HG03196 (cell line): ENCODE measurements at regions not wholly inside any gene's neighbourhood (a gene's known extent, or its start where the extent isn't known, plus 50 kb on each side); places are given as distances from the start of the nearest gene placed in this dataset.
"Not testable (repeated sequence)": the region's sequence is repeated elsewhere in the genome, so short reads cannot be mapped to it uniquely, and the experiment has no call there.

Experiments
- ATAC-seq: cut with Tn5 transposase; IDR thresholded peaks from one replicate; pipeline ENCODE4 v1.9.1; 2021; ENCODE audit not compliant: unreplicated experiment

DNA sequence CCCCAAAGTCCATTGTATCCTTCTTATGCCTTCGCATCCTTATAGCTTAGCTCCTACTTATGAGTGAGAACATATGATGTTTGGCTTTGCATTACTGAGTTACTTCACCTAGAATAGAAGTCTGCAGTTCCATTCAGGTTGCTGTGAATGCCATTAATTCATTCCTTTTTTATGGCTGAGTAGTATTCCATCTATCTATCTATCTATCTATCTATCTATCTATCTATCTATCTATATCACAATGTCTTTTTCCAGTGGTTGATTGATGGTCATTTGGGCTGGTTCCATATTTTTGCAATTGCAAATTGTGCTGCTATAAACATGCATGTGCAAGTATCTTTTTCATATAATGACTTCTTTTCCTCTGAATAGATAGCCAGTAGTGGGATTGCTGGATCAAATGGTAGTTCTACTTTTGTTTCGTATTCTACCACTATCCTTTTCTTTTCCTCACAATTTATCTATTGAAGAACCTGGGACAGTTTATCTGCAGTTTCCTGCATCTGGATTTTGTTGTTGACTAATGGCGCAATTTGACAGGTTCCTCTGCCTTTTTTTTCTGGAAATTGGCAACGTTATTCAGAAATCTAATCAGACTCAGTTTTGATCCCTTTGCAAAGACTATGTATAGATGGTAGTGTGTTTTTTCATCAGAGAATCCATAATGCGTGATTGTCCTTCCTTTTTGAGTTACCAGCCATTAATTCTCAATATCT, 287.2 kb downstream of the ARL4A start:
- no peak for ATAC-seq

DNA sequence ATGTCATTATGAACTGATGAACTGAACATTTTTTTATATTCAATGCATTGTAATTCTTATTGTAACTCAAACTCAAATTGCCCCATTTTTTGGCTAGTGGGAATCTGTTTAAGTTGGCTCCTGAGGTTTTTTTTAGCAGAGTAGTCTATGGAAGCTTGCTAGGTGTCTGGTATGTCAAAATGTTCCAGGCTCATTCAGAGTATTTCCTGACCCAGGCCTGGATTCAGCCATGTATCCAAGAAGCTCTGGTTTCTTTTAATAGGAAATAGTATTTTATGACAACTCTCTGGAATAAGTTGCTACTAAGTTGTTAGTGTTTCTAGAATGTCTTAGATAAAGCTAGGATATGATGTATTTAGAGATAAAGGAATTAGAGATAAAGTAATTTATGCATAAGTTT, 288.0 kb downstream of the ARL4A start:
- ATAC-seq = no peak

DNA sequence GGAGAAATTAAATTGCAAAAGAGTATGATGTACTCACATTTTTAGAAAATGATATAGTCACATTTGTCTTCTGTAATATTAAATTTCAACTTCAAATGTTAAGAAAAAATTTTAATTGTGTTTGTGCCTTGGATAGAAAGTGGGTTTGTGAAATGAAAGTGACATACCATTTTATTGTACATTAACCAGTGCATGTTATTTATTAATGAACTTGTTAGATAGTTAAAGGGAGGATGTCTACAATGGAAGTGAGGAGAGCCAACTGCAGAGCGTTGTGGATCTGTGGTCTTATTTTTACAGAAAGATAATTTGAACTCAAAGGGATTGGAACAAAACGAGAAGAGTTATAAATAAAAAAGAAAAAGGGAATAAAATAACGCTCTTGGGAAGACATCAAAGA, 291.7 kb downstream of the ARL4A start:
- no peak for ATAC-seq

DNA sequence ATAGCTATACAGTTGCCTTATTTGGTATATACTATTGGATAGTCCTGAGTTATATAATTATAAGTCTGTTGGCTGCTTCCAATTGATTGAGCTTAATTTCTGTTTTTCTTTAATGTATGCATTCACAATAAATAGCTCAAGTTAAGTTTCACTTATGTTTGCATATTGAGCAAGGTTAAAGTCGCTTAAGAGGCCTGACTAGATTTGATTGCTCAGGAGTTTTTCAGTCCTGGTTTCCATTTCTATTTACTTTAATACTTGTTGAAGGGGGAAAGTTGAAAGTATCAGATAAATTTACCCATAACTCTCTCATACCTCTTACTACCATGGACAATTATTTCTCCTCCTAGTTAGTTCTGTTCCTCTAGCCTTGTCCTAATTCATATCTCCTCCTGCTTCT, 294.7 kb downstream of the ARL4A start:
- ATAC-seq = no peak

DNA sequence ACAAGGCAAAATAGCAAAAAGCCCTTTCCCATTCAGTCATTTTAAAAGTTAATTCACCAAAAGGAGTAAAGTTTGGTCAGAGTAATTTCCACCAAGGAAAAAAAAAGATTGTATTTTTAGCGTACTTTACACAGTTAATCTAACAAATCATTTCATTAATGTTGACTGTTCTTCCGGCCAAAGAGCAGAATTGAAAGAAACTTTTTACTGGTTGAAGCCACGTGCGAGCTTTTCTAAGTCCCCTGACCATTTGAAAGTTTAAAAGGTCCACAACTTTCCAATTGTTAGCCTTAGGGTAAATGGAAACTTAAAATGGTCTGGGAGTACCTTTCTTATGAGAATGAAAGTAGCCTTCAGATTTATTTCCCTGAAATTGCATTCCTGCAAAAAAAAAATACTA, 296.7 kb downstream of the ARL4A start:
- no peak for ATAC-seq

DNA sequence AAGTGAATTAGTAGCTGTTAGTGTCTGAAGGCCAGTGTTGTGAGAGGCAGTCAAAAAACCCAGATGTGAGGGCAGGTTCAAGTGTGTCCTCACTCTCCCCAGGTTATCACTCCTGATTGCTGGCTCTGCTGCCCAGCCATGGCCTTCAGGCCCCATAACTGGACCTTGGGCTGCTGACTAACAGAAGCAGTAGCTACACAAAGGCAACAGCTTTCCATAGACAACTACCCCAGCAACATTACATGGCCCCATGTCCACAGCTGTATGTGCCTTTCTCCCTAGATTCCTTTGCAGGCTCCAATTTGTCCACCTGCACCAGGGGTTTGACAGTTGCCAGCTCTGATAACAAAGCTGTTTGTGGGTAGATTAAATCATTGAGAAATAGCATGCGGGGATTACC, 297.8 kb downstream of the ARL4A start:
- ATAC-seq = no peak

DNA sequence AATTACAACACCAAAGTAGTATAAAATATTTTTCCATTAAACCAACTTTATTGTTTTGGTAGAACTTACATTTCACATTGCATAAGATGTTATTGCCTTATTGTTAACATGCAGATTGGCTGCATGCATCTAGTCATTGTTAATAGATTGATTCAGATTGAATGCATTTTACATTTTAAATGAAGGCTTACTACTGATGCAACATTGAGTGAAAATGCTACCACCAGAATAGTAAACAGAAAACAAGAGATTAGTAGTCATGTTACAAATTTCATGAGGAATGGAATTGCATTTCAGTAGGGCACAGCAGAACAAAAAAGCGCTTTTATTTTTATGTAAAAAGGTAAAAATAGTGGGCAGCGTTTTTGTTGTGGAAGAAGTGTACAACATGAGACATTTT, 298.3 kb downstream of the ARL4A start:
- ATAC-seq = no peak

DNA sequence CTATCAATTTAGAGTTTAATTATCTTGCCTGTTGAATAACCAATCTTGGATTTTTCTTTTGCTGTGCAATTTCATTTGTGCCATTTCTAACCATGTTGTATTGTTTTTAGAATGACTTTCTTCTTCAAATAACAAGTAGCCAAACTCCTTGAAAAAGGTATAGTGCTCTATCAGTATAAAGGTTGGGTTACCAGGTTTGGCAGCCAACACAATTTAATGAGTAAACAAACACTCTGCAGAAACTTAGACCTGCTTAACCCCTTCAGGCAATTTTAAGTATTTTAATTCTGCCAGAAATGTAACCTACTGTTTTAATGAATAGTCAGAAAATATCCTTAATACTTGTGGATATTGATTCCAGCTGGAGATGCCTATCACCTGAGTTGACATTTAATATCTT, 299.8 kb downstream of the ARL4A start:
- no peak for ATAC-seq

DNA sequence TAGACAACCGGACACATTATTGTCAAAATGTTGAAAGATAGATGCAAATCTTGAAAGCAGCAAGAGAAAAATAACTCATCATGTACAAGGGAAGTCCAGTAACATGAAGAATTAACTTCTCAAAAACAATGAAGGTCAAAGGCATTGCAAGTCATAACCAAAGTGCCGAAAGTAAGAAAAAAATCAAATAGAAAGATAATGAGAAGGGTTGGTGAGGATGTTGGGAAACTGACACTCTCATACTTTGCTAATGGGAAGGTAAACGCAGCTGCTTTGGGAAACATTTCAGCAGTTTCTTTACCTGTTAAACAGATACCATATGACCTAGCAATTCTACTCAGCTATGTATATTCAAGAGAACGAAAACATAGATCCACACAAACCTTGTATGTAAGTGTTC, 303.0 kb downstream of the ARL4A start:
- no peak for ATAC-seq

DNA sequence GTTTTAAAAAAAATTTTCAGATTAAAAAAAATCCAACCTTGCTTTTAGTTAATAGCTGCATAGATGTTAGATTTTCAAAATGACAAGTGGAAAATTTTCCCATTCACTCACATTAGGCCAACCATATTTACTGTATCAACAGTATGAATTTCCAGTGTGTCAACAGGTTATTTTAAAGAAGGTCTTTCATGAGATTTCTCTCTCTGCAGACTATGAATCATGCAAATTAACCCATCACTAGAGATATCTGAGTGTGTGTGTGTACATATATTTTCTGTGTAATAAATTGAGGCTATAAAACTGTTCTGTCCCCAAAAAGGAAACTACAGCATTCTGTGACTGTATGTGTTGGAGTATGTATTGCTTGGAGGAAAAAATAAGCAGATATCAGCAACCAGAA, 305.6 kb downstream of the ARL4A start:
- no peak for ATAC-seq

DNA sequence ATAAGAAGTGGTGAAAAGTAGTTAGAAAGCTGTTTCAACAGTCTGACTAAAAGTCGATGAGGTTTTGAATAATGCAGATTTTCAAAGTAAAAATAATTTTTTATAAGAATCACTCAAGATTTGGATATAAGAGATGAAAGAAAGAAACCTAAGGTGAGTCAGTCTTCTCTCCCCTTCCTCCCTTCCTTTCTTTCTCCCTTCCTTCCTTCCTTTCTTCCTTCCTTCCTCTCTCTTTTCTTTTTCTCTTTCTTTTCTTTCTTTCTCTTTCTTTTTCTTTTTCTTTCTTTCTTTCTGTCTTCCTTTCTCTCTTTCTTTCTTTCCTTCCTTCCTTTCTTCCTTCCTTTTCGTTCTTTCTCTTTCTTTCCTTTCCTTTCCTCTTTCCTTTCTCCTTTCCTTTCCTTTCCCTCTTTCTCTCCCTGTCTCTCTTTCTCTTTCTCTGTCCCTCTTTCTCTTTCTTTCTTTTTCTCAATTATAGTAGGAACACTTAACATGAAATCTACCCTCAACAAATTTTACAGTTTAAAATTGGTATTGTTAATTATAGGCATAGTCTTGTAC, 308.6 kb downstream of the ARL4A start:
- no peak for ATAC-seq

DNA sequence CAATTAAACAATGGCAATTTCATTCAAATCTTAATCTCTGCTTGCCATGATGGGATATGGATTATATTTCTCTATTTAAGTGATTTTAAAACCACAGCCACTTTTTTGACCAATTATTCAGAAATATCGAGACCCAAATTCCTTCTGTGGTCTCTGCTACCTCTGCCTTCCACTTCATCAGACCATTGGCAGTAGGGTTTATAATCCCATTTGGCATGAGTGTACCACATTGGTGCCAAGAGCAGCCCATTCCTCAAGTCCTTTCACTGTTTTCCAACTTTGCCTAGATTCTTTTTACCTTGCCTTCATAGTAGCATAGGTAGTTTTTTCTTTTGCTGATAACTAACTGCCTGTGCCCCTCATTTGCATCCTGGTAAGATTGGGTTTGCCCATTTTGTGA, 319.9 kb downstream of the ARL4A start:
- no peak for ATAC-seq

DNA sequence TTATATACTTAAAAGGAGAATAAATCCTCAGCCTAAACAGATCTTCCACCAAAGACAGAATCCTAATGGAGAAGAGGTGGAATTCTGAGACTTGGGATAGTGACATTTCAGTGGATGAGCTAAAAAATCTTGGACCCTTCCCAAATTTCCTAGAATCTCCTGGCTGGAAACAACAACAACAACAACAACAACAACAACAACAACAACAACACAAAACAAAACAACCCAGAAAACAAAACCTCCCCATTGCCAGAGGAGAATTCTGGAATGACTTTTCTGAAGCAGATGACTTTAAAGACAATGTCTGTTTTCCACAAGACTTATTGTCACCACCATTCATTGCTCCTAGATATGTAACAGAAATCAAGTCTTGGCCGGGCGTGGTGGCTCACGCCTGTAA, 322.1 kb downstream of the ARL4A start:
- no peak for ATAC-seq

DNA sequence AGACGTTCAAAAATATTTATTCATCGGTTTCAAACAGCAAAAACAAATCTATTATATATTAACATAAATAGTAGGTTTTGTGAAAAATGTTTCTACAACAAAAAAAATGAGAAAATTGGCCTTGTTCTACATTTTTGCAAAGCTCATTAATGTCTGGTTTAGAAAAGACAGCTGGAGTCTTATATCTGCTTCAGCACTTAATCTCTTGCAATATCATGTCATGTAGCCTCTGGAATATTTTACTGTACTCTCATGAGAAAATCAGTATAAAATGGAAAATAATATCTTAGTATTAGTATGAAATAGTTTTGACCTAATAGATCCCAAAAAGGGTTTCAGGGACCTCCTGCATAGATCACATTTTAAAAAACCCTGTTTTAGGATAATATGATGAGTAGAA, 326.6 kb downstream of the ARL4A start:
- ATAC-seq = no peak

DNA sequence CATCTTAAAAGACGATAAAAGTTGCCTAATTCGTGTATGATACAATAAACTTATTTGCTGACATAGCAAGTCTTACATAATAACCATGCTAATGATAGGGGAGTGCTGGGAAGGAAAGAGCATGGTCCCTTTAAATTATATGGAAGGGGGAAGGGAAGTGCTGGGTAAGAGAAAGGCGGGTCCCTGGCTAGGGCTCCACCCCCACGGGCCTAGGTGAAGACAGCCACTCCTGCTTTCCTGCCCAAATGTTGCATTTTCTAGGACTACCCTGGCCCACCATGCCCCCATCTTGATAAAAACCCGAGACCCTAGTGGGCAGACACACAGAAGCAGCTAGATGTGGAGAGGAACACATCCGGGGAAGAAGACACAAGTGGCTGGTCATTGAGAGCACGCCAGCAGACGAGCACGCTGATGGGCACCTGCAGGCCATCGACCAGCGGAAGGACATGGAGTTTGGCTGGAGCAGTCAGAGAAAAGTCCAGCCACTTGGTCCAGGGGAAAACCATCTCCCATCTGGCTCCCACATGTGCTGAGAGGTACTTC, 328.7 kb downstream of the ARL4A start:
- ATAC-seq = no peak

DNA sequence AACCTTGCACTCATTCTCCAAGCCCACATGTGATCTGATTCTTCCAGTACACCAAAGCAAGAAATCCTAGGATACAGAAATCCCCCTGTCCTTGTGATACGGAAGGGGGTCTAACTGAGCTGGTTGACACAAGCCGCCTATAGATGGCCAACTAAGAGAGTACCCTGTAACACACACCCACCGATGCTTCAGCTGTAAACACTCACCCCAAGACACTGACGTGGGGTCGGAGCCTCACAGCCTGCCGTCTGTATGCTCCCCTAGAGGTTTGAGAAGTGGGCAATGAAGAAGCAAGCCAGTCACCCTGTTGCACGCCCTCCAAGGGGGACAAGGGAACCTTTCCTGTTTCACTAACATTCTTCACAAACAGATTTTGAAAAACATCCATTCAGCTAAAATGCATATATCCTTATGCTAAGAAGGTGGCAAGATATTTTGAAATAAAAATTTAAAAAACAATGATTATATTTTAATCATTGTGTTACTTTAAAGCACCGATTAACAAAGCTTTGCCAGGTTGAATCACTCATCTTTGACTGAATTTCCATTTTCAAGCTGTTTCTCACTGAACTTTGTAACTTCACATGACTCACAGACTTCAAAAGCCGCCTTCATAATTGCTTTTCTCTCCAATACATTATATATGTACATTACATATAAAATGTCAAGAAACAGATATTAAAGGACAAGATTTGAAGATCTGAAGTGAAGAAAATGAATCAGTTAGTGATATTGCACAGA, 329.3 kb downstream of the ARL4A start:
- no peak for ATAC-seq

DNA sequence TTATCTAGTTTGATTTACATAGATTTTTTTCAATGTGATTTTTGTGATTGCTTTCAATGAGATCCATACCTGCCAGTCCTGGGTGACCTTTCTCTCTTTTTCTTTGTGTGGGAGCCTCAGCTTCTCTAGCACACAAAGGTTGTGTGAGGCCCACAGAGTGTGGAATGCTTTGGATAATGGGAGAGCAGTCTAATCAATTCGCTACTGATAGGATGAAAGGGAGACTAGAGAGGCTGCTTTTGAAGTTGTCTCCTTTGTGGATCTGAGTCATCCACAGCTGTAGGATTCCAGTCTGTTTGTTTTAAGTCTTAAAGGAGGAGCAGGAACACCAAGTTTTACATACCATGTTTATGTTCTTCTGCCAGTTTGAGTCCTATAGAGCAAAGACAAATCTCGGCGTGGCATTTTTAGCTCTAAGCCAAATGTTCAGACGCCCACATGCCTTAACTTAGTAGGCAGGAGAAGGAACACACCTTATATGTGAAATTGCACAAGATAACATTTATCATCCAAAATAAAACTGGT, 330.0 kb downstream of the ARL4A start:
- no peak for ATAC-seq

DNA sequence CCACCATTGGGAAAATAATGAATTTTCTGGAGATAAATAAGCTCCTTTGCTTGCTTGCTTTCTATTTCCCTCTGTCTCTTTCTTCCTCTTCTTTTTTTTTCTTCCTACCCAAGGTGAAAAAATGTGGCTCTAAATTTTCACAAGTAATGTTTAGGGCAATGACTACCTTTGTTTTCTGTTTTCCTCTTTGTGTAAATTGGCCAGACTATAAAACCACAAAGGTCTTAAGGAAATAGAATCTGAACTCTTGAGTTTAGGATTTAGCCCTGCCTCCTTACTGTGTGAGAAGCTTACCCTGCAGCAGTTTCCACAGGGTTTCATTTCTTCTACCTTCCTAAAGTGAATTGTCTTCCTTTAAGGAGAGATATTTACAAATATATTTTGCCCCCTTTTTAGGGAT, 330.4 kb downstream of the ARL4A start:
- ATAC-seq = no peak

DNA sequence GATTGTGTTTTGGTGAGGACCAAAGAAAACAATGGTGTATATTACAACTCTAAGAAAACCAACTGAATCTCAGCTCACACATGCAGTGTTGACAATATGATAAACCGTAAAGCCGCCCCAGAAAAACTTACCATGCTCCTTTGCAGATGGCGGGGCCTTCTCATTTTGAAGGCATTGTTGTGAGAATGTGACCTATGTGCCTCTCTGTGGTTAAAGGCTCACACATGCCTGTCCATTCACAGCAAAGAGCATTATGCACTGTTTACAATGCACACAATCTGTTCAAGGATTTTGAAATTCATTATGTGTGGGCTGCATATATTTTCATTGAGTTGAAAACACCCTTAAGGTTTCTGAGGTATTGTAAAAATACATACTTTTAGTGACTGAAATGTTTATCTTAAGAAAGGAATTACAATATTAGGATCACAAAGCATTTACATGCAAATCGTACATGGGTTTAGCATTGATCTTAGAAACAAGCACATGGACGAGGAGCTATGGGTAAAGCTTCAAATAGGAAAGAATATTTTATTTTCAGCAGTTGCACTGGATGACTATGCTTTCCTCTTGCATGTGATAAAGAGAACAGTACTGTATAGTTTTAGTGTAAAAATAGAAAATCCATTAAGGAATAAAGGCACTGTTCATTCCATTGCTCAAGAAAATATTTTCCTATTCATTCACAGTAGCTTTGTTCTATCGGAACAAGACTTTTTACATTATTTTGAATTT, 334.3 kb downstream of the ARL4A start:
- no peak for ATAC-seq

DNA sequence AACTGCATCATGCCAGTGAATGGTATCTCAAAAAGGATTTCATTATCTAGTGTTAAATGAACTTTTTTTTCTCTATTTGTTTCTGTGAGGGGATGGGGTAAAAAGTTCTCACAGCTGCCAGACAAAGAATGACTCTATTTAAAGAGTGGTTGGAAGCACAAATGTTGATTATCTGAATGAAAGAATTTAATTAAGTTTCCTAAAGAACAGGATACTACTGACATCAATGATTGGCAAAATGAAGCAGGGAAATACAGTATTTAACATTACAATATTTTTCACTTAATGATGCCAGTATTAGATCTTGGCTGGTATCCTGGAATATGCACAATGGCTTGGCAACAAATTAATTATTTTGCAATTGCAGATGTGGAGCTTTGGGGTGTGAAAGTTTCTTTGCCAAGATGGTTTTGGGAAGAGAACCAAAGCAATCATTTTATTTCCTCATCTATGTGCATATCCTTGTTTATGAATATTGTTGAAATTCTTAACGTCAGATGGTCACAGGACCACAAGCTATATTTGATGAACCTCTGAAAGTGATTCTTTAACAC, 336.8 kb downstream of the ARL4A start:
- no peak for ATAC-seq

DNA sequence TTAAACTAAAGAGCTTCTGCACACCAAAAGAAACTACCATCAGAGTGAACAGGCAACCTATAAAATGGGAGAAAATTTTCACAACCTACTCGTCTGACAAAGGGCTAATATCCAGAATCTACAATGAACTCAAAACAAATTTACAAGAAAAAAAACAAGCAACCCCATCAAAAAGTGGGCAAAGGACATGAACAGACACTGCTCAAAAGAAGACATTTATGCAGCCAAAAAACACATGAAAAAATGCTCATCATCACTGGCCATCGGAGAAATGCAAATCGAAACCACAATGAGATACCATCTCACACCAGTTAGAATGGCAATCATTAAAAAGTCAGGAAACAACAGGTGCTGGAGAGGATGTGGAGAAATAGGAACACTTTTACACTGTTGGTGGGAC, 337.6 kb downstream of the ARL4A start:
- not testable (repeated sequence) for ATAC-seq
